Right kidney (tissue), 1 donor: ENCODE measurements at regions not wholly inside any gene's neighbourhood (a gene's known extent, or its start where the extent isn't known, plus 50 kb on each side); places are given as distances from the start of the nearest gene placed in this dataset.
A peak's percentile ranks its signal among the peaks of the same experiment; 100 is the strongest.
"Not testable (repeated sequence)": the region's sequence is repeated elsewhere in the genome, so short reads cannot be mapped to it uniquely, and the experiment has no call there.

Source experiments
- DNase-seq: peaks from one replicate; pipeline ENCODE4 v3.0.0-alpha.2; 2016

DNA sequence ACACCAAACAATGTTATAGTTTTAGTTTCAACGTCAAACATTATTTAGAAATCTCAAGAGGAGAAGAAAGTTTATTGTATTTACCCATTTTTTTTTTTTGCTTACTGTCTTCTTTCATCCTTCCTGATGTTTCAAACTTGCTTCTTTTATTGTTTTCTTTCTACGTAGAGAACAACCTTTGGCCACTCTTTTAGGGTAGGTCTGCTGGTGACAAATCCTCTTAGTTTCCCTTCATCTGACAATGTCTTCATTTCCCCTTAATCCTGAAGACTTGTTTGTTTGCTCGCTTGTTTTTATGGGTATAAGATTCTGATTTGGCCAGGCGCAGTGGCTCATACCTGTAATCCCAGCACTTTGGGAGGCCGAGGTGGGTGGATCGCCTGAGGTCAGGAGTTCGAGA is 89.1 kb downstream of the RHOU start:
- no peak for DNase-seq

DNA sequence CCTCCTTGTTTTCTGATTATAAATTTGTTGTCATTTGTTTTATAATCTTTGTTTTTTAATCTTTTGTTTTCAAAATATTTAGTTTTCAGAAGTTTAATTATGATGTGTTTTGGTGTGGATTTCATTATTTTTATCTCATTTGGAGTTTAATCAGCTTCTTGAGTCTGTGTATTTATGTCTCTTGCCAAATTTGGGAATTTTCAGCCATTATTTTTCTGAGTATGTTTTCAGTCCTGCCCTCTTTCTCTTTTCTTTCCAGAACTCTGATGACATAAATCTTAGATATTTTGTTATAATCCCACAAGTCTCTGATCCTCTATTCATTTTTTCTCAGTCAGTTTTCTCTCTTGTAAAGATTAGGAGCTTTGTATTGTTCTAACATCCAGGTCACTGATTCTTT is 89.8 kb downstream of the RHOU start:
- no peak for DNase-seq

DNA sequence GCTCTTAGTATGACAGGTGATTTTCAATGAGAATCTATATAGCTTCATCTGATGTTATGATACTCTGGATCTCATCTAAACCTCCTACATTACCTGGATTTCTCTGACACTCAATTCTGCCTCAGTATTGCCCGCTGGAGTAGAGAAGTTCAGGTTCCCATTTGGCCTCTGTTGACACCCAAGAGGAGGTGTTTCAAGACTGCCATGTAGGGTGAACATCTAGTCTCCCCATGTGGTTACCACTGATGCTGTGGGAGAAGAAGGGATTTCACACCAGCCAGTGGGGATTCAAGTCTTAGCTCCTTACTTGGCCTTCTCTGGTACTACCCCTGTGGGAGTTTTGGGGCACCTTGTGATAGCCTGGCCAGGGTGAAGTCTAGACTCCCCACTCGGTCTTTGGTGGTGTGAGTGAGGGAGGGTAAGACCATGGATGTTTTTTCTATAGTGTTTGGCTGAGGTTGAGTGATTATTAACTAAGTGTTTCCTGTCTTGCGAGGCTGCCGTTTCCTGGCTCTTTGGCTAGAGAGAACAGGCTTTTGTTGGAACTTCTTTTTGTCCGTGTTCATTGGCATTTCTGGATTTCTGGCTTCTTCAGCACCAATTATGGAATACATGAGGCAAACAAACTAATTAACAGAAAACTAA is 90.7 kb downstream of the RHOU start:
- no peak for DNase-seq

- no peak for DNase-seq
Observed at GRCh38 chr1:228827019-228827418, 91.7 kb downstream of the RHOU start.

DNA sequence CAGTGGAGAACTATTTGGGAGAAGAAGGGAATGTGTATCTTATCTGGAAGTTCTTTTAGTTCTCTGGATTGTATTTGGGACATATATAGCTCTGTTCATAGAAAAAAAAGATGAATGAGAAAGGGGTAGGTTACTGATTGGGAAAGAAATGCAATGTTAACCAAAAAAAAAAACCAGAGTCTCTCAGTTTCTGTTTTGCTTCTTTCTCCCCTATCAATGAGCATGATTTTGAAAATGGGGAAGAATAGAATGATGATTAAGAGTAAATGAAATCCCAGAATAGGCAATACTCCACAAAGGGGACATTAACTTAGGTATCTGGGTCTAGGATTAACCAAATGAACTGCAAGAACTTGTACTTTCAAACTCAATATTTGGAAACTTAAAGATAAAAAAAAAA is 92.9 kb downstream of the RHOU start:
- no peak for DNase-seq

DNA sequence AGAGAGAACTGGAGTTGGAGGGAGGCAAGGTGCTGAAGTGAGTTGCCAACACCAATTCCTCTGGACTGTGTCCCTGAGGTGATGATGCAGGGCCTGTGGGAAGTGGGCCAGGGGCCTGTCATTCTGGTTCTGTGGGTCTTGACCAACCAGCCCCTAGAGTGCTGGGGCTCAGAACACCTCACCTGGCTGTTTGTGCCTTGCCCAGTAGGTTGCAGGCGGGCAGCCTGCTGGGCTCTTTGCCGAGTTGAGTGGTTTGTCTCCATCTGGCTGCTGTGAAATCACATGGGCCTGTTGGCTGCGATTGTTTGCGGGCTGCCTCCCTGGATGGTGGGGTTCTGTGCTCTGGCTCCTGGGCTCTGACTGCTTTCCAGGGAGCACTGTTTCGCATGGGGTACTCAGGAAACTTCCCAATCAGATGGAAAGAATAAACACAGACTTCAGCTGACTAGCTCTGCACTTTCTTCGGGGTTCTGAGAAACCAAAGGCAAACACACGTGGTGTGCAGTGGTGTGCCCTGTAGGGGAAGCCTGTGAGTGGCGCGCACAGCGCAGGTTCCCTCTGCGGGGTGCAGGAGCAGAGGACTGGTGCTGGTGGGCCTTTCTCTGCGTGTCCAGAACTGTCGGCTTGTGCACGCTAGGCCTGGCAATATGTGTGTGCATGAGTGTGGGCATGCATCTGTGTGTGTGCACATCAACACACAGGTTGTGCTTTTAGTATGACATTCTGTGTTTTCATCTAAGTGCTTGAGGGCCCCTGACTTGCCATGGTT is 95.1 kb downstream of the RHOU start:
- DNase-seq = no peak

GRCh38 chr1:228830954-228831481 is 95.7 kb downstream of the RHOU start:
- no peak for DNase-seq

- no peak for DNase-seq
Observed at GRCh38 chr1:228833911-228834688, 98.8 kb downstream of the RHOU start.

DNA sequence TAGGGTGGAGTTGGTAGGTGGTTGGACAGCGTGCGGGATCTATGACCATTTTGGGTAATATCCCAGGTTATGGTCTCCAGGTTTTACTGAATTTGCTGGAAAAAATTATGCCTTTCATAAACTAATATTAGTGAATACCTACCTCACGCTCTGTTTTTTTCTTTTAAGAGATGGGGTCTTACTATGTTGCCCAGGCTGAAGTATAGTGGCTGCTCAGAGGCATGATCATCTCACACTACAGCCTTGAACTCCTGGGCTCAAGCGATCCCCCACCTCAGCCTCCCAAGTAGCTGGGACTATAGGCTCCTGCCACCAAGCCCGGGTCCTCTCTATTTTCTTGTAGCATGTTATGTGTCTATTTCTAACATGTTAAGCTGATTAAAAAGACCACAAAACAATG is 100.2 kb downstream of the RHOU start:
- no peak for DNase-seq

- DNase-seq = no peak
Observed at GRCh38 chr1:228835911-228836310, 100.6 kb downstream of the RHOU start.

- DNase-seq = no peak
Observed at GRCh38 chr1:228836427-228836826, 101.1 kb downstream of the RHOU start.

- no peak for DNase-seq
Observed at GRCh38 chr1:228837032-228837431, 101.8 kb downstream of the RHOU start.

- DNase-seq = peak; percentile 59
Observed at GRCh38 chr1:228837817-228838716, 102.8 kb downstream of the RHOU start.

DNA sequence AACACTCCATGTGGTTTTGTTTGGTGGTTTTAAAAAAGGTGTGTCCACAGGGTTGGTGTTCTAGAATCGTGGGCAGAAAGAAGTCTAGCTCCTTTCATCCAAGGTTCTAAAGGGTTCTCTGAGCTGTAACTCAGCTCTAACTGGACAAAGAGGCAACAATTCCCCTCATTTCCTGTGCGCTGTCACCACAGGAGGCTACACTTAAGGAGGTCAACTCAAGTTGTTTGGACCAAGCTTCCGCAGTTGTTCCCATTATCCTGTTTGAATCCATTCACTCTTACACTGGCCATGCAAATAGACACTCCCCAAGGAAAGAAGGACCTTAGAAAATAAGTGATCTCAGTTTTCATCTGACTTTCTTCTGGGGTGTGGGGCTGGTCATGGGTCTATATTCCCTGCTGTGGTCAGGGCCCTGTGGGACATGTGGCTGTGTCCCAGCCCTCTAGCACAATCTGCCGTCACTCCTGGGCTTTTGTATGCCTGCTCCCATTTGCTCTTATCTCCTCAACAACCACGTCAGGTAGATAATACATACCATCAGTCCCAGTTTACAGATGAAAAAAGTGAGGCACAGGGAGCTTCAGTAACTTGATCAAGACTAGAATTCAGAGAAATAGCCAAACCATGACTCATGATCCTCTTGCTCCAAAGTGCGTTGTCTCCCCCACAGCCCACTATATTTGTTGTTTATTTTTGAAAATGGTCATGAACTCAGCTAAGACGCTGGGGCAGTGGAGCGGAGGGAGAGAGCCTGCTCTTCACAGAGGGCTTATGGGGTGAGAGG is 103.6 kb downstream of the RHOU start:
- no peak for DNase-seq

- no peak for DNase-seq
Observed at GRCh38 chr1:228839656-228840055, 104.4 kb downstream of the RHOU start.

- DNase-seq = no peak
Observed at GRCh38 chr1:228841632-228842031, 106.4 kb downstream of the RHOU start.

DNA sequence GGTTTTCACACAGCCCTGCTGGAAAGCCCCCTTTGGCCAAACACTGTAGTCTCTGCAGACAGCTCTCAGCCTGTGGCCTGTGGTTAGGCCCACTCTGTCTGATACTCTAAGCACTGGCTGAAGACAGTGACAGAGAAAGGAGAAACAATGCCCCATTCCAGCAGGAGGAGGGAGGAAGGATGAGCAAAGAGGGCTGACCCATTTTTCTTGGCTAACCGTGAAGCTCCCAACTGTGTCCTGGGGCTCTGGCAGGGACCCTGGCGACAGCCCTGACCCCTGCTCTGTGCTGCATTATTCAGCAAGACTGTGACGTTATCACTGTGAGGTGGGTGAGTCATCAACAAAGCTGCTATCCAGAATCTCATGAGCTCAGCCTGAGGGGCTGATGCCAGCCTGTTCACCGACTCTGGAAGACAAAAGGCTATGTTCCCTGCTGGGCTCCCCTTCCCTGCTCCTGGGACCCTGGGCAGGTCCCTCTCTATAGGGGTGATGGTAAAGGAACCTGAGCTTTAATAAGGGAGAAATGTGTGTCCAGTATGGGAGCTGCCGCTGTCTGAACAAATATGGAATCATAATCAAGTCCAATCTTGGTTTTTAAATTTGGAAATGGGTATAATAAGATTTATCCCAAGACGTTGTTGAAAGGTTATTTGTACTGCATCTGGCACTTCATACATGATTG is 107.0 kb downstream of the RHOU start:
- DNase-seq = no peak

- DNase-seq = no peak
Observed at GRCh38 chr1:228845101-228845500, 109.8 kb downstream of the RHOU start.

DNA sequence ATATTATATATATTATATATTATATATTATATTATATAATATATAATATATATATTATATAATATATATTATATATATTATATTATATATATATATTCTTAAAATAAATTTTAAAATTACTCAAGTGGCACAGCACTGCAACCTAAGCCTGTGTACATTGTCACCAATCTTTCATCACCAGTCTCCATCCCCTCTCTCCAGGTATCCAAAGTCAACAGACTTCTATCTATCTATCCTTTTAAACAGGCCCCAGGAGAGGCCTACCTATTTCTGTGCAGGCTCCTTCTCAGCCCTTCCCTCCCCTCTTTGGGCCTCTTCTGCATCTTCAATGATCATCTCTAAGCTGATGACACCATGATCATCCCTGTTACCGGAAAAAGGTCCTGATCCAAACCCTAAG is 111.7 kb downstream of the RHOU start:
- no peak for DNase-seq

DNA sequence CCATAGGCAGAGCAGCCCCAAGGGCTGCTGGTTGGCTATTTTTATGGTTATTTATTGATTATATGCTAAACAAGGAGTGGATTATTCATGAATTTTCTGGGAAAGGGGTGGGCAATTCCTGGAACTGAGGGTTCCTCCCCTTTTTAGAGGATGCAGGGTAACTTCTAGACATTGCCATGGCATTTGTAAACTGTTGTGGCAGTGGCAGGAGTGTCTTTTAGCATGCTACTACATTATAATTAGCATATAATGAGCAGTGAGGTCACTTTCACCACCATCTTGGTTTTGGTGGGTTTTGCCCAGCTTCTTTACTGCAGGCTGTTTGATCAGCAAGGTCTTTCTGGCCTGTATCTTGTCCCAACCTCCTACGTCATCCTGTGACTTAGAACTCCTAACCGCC is 112.2 kb downstream of the RHOU start:
- DNase-seq = not testable (repeated sequence)

GRCh38 chr1:228848406-228848805 is 113.1 kb downstream of the RHOU start:
- no peak for DNase-seq
